Keratinocyte (primary cell): ENCODE measurements at regions not wholly inside any gene's neighbourhood (a gene's known extent, or its start where the extent isn't known, plus 50 kb on each side); places are given as distances from the start of the nearest gene placed in this dataset.

Experiments used
- DNase-seq: peaks from one replicate; pipeline ENCODE4 v3.0.0-alpha.2; 2011; ENCODE audit warnings: low read depth, missing footprints, low spot score
- FAIRE-seq: peaks from 2 replicates; lab custom pipeline; 2011; peaks lifted over from hg19 to GRCh38; lab: Jason Lieb, UNC
- H2AFZ ChIP-seq: 2 replicates; pipeline ENCODE4 v1.6.0; 2012; ENCODE audit warnings: low read length, control low read depth, inconsistent platforms; ENCODE audit not compliant: control insufficient read depth
- H3K27ac ChIP-seq: 2 replicates; pipeline ENCODE4 v1.5.1; 2011; ENCODE audit warnings: low read length; ENCODE audit not compliant: control insufficient read depth, insufficient read depth
- H3K27me3 ChIP-seq: 3 replicates; pipeline ENCODE4 v1.6.0; 2011; ENCODE audit warnings: low read length; ENCODE audit not compliant: control insufficient read depth, insufficient read depth; ENCODE audit errors: extremely low read depth
- H3K36me3 ChIP-seq, 2 experiments: 2 replicates in 1 of 2; 3 replicates in 1 of 2; pipeline ENCODE4 v1.5.1; 2011; ENCODE audit warnings: low read length in 2 of 2, mild to moderate bottlenecking in 1 of 2; ENCODE audit not compliant: control insufficient read depth in 2 of 2, insufficient read depth in 2 of 2; ENCODE audit errors: extremely low read depth in 1 of 2
- H3K4me1 ChIP-seq: 3 replicates; pipeline ENCODE4 v1.5.1; 2011; ENCODE audit warnings: low read length; ENCODE audit not compliant: control insufficient read depth, insufficient read depth; ENCODE audit errors: extremely low read depth
- H3K4me2 ChIP-seq: 3 replicates; pipeline ENCODE4 v1.6.0; 2011; ENCODE audit warnings: low read depth, low read length; ENCODE audit not compliant: control insufficient read depth, insufficient read depth; ENCODE audit errors: extremely low read depth
- H3K4me3 ChIP-seq, 3 experiments: fragments of 200-600 bp in 1 of 3; sonication (generic) in 1 of 3; 2 replicates in 2 of 3; 3 replicates in 1 of 3; pipeline ENCODE4 v1.5.1; 2011 to 2016; ENCODE audit warnings: low read length in 3 of 3, mild to moderate bottlenecking in 3 of 3, control low read depth in 2 of 3, inconsistent platforms in 1 of 3, low read depth in 1 of 3, mixed read lengths in 1 of 3, mixed run types in 1 of 3, moderate library complexity in 1 of 3; ENCODE audit not compliant: control insufficient read depth in 2 of 3, insufficient read depth in 2 of 3; ENCODE audit errors: extremely low read depth in 1 of 3
- H3K79me2 ChIP-seq: 2 replicates; pipeline ENCODE4 v1.6.0; 2012; ENCODE audit warnings: low read length; ENCODE audit not compliant: control insufficient read depth, insufficient read depth
- H3K9ac ChIP-seq: 3 replicates; pipeline ENCODE4 v1.6.0; 2011; ENCODE audit warnings: low read length; ENCODE audit not compliant: control insufficient read depth, insufficient read depth; ENCODE audit errors: extremely low read depth
- H3K9me1 ChIP-seq: 3 replicates; pipeline ENCODE4 v1.6.0; 2011; ENCODE audit warnings: low read length; ENCODE audit not compliant: control insufficient read depth, insufficient read depth; ENCODE audit errors: extremely low read depth
- H3K9me3 ChIP-seq: 2 replicates; pipeline ENCODE4 v1.5.1; 2012; ENCODE audit warnings: low read depth, low read length; ENCODE audit not compliant: control insufficient read depth
- H4K20me1 ChIP-seq: 3 replicates; pipeline ENCODE4 v1.6.0; 2011; ENCODE audit warnings: low read length; ENCODE audit not compliant: control insufficient read depth, insufficient read depth; ENCODE audit errors: extremely low read depth
- EZH2 ChIP-seq: IDR thresholded peaks from one replicate; pipeline ENCODE4 v1.6.1; 2012; ENCODE audit warnings: inconsistent platforms, mild to moderate bottlenecking, low read length, moderate library complexity
- dilution Hi-C: fragments of 300-500 bp; cut with MboI; formaldehyde crosslinking; loops from one replicate; pipeline ENCODE4 v1.7.0; 2020; ENCODE audit warnings: low sequenced_read_pairs; ENCODE audit not compliant: extremely low pct_ligation_motif_present
- TF ChIP-seq, protein P1 (sequence below), 3 experiments: IDR thresholded peaks in 1 of 3; conservative IDR thresholded peaks in 1 of 3; optimal IDR thresholded peaks in 1 of 3; 2 replicates in 2 of 3; 3 replicates in 1 of 3; pipeline versions ENCODE3 to v1.5.1; 2011; ENCODE audit warnings: low read length in 3 of 3, mild to moderate bottlenecking in 3 of 3, moderate library complexity in 2 of 3, control low read depth in 1 of 3, inconsistent platforms in 1 of 3; ENCODE audit not compliant: insufficient read depth in 2 of 3; ENCODE audit errors: extremely low read depth in 1 of 3

DNA sequence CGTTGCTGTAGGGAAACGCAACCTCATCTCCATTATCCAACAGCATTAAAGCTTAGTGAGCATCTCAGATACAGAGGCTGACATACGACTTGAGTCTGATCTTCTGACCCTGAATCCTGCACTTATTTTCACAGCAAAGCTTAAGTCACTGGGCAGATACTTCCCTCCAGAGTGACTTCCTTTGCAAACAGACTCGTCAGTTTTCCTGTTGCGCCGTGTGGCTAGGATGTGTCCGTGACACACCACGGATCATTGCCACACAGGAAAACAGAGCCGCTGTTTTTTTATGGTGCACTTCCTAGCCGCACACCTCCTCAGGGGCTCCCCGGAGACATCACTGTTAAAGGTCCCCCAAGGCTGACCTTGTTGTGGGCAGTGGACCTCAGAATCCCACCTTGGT, 94.9 kb upstream of the MKI67 start:
- Histone ChIP-seq H3K4me2 (no peak overlapping the region), H3K4me3 (no peak overlapping the region), H3K27me3 (no peaks in the 10 kb centered on the region), H2AFZ (no peak overlapping the region), H3K27ac (no peak overlapping the region), H4K20me1 (no peaks in the 10 kb centered on the region), H3K4me1 (no peaks in the 10 kb centered on the region), H3K9me1 (no peaks in the 10 kb centered on the region), H3K9me3 (no peaks in the 10 kb centered on the region), H3K79me2 (no peaks in the 10 kb centered on the region), H3K9ac (no peak overlapping the region), H3K36me3 (no peaks in the 10 kb centered on the region)
- DNase-seq (no peak), FAIRE-seq (no peak)
- TF ChIP-seq, protein P1, sequence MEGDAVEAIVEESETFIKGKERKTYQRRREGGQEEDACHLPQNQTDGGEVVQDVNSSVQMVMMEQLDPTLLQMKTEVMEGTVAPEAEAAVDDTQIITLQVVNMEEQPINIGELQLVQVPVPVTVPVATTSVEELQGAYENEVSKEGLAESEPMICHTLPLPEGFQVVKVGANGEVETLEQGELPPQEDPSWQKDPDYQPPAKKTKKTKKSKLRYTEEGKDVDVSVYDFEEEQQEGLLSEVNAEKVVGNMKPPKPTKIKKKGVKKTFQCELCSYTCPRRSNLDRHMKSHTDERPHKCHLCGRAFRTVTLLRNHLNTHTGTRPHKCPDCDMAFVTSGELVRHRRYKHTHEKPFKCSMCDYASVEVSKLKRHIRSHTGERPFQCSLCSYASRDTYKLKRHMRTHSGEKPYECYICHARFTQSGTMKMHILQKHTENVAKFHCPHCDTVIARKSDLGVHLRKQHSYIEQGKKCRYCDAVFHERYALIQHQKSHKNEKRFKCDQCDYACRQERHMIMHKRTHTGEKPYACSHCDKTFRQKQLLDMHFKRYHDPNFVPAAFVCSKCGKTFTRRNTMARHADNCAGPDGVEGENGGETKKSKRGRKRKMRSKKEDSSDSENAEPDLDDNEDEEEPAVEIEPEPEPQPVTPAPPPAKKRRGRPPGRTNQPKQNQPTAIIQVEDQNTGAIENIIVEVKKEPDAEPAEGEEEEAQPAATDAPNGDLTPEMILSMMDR (optimal IDR thresholded peaks at IDR 0.05 in 1 of 3, IDR thresholded peaks at IDR 0.05 in 1 of 3, conservative IDR thresholded peaks at IDR 0.05 in 1 of 3; ENCODE audit: extremely low read depth in 1 of 3, insufficient read depth in 2 of 3, low read length in 3 of 3): no peak
- no peak for TF ChIP-seq EZH2
- dilution Hi-C loops: no loop called here

DNA sequence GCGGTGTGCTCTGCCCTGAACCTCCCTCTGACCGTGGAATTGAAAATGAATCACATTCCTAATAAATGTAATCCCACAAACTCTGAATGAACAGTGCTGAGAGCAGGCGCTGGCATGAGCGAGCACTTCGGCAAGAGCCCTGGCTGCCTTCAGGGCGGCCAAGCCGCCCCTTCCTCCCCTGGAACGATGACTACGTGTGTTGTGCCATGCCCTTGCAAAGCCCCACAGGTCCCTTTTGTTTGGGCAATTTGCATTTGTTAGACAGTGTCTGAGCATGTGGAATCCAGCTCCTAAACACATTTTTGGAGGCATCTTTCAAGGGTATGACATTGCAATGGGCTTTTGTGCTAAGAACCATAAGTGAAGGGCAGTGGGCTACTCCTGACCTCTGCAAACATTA, 95.6 kb upstream of the MKI67 start:
- Histone ChIP-seq H3K4me3 (no peak overlapping the region), H3K9me1 (no peaks in the 10 kb centered on the region), H2AFZ (no peak overlapping the region), H3K9ac (no peak overlapping the region), H3K9me3 (no peaks in the 10 kb centered on the region), H3K36me3 (no peaks in the 10 kb centered on the region), H3K79me2 (no peaks in the 10 kb centered on the region), H3K27me3 (no peaks in the 10 kb centered on the region), H3K4me2 (no peak overlapping the region), H4K20me1 (no peaks in the 10 kb centered on the region), H3K4me1 (no peaks in the 10 kb centered on the region), H3K27ac (no peak overlapping the region)
- TF ChIP-seq, protein P1 (optimal IDR thresholded peaks at IDR 0.05 in 1 of 3, IDR thresholded peaks at IDR 0.05 in 1 of 3, conservative IDR thresholded peaks at IDR 0.05 in 1 of 3; ENCODE audit: extremely low read depth in 1 of 3, insufficient read depth in 2 of 3, low read length in 3 of 3): no peak
- no peak for TF ChIP-seq EZH2
- FAIRE-seq (no peak), DNase-seq (no peak)
- dilution Hi-C loops: no loop called here
